ENCODE measurements at regions not wholly inside any gene's neighbourhood (a gene's known extent, or its start where the extent isn't known, plus 50 kb on each side); places are given as distances from the start of the nearest gene placed in this dataset.

- Histone ChIP-seq H3K4me1 (no peaks in the 10 kb centered on the region), H3K9me3 (no peaks in the 10 kb centered on the region), H3K36me3 (no peaks in the 10 kb centered on the region), H3K27ac (no peak overlapping the region), H3K27me3 (no peaks in the 10 kb centered on the region), H3K4me3 (no peak overlapping the region)
- DNase-seq (ENCODE audit: low spot score in 2 of 2), result no peak
- intact Hi-C loops (cut with DNase I), result no loop called here
- no peak for TF ChIP-seq CTCF (IDR thresholded peaks at IDR 0.05)
Observed at GRCh38 chrX:95836517-95836916, 848.1 kb upstream of the DIAPH2 start.

GRCh38 chrX:95841863-95842262, 842.8 kb upstream of the DIAPH2 start:
- H3K27me3 ChIP-seq, result no peaks in the 10 kb centered on the region
- no peak overlapping the region for H3K4me3 ChIP-seq
- no peaks in the 10 kb centered on the region for H3K36me3 ChIP-seq
- H3K9me3 ChIP-seq, result no peaks in the 10 kb centered on the region
- DNase-seq (ENCODE audit: low spot score in 2 of 2), result no peak
- no peaks in the 10 kb centered on the region for H3K4me1 ChIP-seq
- TF ChIP-seq CTCF (IDR thresholded peaks at IDR 0.05), result no peak
- intact Hi-C loops (cut with DNase I), result no loop called here
- H3K27ac ChIP-seq, result no peak overlapping the region

- DNase-seq (ENCODE audit: low spot score in 2 of 2), result no peak
- intact Hi-C loops (cut with DNase I), result no loop called here
- no peaks in the 10 kb centered on the region for H3K4me1 ChIP-seq
Observed at GRCh38 chrX:95860127-95860526, 824.5 kb upstream of the DIAPH2 start.

GRCh38 chrX:95875661-95876060, 809.0 kb upstream of the DIAPH2 start:
- DNase-seq (ENCODE audit: low spot score in 2 of 2), result no peak
- no peak for TF ChIP-seq CTCF (IDR thresholded peaks at IDR 0.05)
- Histone ChIP-seq H3K36me3 (no peaks in the 10 kb centered on the region), H3K4me1 (no peaks in the 10 kb centered on the region), H3K27me3 (no peaks in the 10 kb centered on the region), H3K9me3 (no peaks in the 10 kb centered on the region), H3K4me3 (no peak overlapping the region), H3K27ac (no peak overlapping the region)
- intact Hi-C loops (cut with DNase I), result no loop called here

More at GRCh38 chrX:95860127-95860526, 824.5 kb upstream of the DIAPH2 start:
- H3K9me3 ChIP-seq, result peaks cover 0 to 3% of the 10 kb centered on the region in 2 donors
- no peaks in the 10 kb centered on the region for H3K36me3 ChIP-seq
- no peak for TF ChIP-seq CTCF (IDR thresholded peaks at IDR 0.05)
- H3K4me3 ChIP-seq, result no peak overlapping the region
- H3K27me3 ChIP-seq, result no peaks in the 10 kb centered on the region
- no peak overlapping the region for H3K27ac ChIP-seq

- TF ChIP-seq CTCF (IDR thresholded peaks at IDR 0.05), result no peak
- DNase-seq (ENCODE audit: low spot score in 2 of 2), result no peak
- intact Hi-C loops (cut with DNase I), result no loop called here
- no peak overlapping the region for H3K27ac ChIP-seq
- H3K9me3 ChIP-seq, result no peaks in the 10 kb centered on the region
- H3K4me1 ChIP-seq, result no peaks in the 10 kb centered on the region
- H3K4me3 ChIP-seq, result no peak overlapping the region
- no peaks in the 10 kb centered on the region for H3K36me3 ChIP-seq
- no peaks in the 10 kb centered on the region for H3K27me3 ChIP-seq
Observed at GRCh38 chrX:95878874-95879273, 805.8 kb upstream of the DIAPH2 start.

- TF ChIP-seq CTCF (IDR thresholded peaks at IDR 0.05), result no peak
- Histone ChIP-seq H3K36me3 (no peaks in the 10 kb centered on the region), H3K9me3 (no peaks in the 10 kb centered on the region), H3K4me3 (no peak overlapping the region), H3K27me3 (no peaks in the 10 kb centered on the region), H3K27ac (no peak overlapping the region), H3K4me1 (no peaks in the 10 kb centered on the region)
- no peak for DNase-seq (ENCODE audit: low spot score in 2 of 2)
- intact Hi-C loops (cut with DNase I), result no loop called here
Observed at GRCh38 chrX:95884186-95884585, 800.5 kb upstream of the DIAPH2 start.
